T follicular helper cell (primary cell): ENCODE measurements at regions not wholly inside any gene's neighbourhood (a gene's known extent, or its start where the extent isn't known, plus 50 kb on each side); places are given as distances from the start of the nearest gene placed in this dataset.
"Not testable (repeated sequence)": the region's sequence is repeated elsewhere in the genome, so short reads cannot be mapped to it uniquely, and the experiment has no call there.

ENCODE experiments used
- DNase-seq: peaks from one replicate; pipeline ENCODE4 v3.0.0-alpha.2; 2020; ENCODE audit warnings: low read depth

GRCh38 chr4:163077680-163078079 lies 89.0 kb downstream of the NAF1 start:
- no peak for DNase-seq

GRCh38 chr4:163072222-163072621 lies 94.5 kb downstream of the NAF1 start:
- DNase-seq = no peak

GRCh38 chr4:163071308-163071707 lies 95.4 kb downstream of the NAF1 start:
- DNase-seq = no peak

- DNase-seq = no peak
Observed at GRCh38 chr4:163070023-163070422, 96.7 kb downstream of the NAF1 start.

- no peak for DNase-seq
Observed at GRCh38 chr4:163063891-163064290, 102.8 kb downstream of the NAF1 start.

GRCh38 chr4:163048447-163048846 lies 118.2 kb downstream of the NAF1 start:
- DNase-seq = peak; percentile 0

GRCh38 chr4:163042306-163042705 lies 124.4 kb downstream of the NAF1 start:
- DNase-seq = no peak

GRCh38 chr4:163017135-163017534 lies 149.6 kb downstream of the NAF1 start:
- no peak for DNase-seq

- DNase-seq = no peak
Observed at GRCh38 chr4:163012816-163013215, 153.9 kb downstream of the NAF1 start.

GRCh38 chr4:163003979-163004378 lies 162.7 kb downstream of the NAF1 start:
- no peak for DNase-seq

GRCh38 chr4:162988530-162988929 lies 178.2 kb downstream of the NAF1 start:
- DNase-seq = no peak

- no peak for DNase-seq
Observed at GRCh38 chr4:162985131-162985530, 181.6 kb downstream of the NAF1 start.

- no peak for DNase-seq
Observed at GRCh38 chr4:162984621-162985020, 182.1 kb downstream of the NAF1 start.

- DNase-seq = no peak
Observed at GRCh38 chr4:162981823-162982222, 184.9 kb downstream of the NAF1 start.

GRCh38 chr4:162978398-162978797 lies 188.3 kb downstream of the NAF1 start:
- DNase-seq = no peak

GRCh38 chr4:162977788-162978187 lies 188.9 kb downstream of the NAF1 start:
- DNase-seq = no peak

- no peak for DNase-seq
Observed at GRCh38 chr4:162972661-162973330, 193.9 kb downstream of the NAF1 start.

- DNase-seq = no peak
Observed at GRCh38 chr4:162969194-162969593, 197.5 kb downstream of the NAF1 start.

GRCh38 chr4:162965978-162966377 lies 200.7 kb downstream of the NAF1 start:
- not testable (repeated sequence) for DNase-seq

GRCh38 chr4:162959046-162959445 lies 207.6 kb downstream of the NAF1 start:
- DNase-seq = no peak

GRCh38 chr4:162957521-162958143 lies 209.1 kb downstream of the NAF1 start:
- DNase-seq = no peak

- no peak for DNase-seq
Observed at GRCh38 chr4:162954976-162955375, 211.7 kb downstream of the NAF1 start.

GRCh38 chr4:162952232-162952631 lies 214.5 kb downstream of the NAF1 start:
- DNase-seq = no peak

- DNase-seq = no peak
Observed at GRCh38 chr4:162945713-162946112, 221.0 kb downstream of the NAF1 start.
